ENCODE measurements at regions not wholly inside any gene's neighbourhood (a gene's known extent, or its start where the extent isn't known, plus 50 kb on each side); places are given as distances from the start of the nearest gene placed in this dataset.

GRCh38 chr2:120495586-120495985 lies 149.7 kb downstream of the INHBB start:
- no CpG with 5 or more reads among the region's 2 CpGs for WGBS (ENCODE audit: extremely low coverage, insufficient read length, low lambda C conversion rate)
- H4K91ac ChIP-seq (ENCODE audit: insufficient read length, low read depth, low read length): no peak overlapping the region
- H3K18ac ChIP-seq (ENCODE audit: insufficient read length, low read depth, low read length): no peak overlapping the region
- no peaks in the 10 kb centered on the region for H3K79me2 ChIP-seq (ENCODE audit: insufficient read depth, low read length)
- H4K8ac ChIP-seq (replicated peaks; ENCODE audit: insufficient read length, low read depth, low read length): no peak overlapping the region
- no peak overlapping the region for H3K4me2 ChIP-seq (ENCODE audit: insufficient read depth, insufficient read length, low read length)
- H3K9me3 ChIP-seq (ENCODE audit: control insufficient read depth, low read depth, low read length): no peaks in the 10 kb centered on the region
- H3K56ac ChIP-seq (ENCODE audit: insufficient read length, low read depth, low read length): no peak overlapping the region
- H3K36me3 Mint-ChIP-seq (ENCODE audit: insufficient read depth in 1 of 3, low read depth in 3 of 3): no peaks in the 10 kb centered on the region
- H3K27ac ChIP-seq (ENCODE audit: insufficient read length, low read depth, low read length): no peak overlapping the region
- H3T11ph ChIP-seq (ENCODE audit: low read length): no peak overlapping the region
- H3K4me3 Mint-ChIP-seq: no peak overlapping the region
- no peaks in the 10 kb centered on the region for H3K23me2 ChIP-seq (ENCODE audit: insufficient read length, low read depth, low read length, poor library complexity, severe bottlenecking)
- no peaks in the 10 kb centered on the region for H3K4me1 ChIP-seq (ENCODE audit: insufficient read depth, low read length)
- no peaks in the 10 kb centered on the region; the same call in 1 of the 2 replicates for H3K27me3 ChIP-seq (ENCODE audit: insufficient read depth, low read length)
- H3K9ac ChIP-seq (ENCODE audit: extremely low read depth, insufficient read length, low read length): no peak overlapping the region
- H2BK20ac ChIP-seq (ENCODE audit: low read depth, low read length, poor library complexity, severe bottlenecking): no peak overlapping the region
- no peaks in the 10 kb centered on the region; a peak in 1 of 5 replicates for H3K9me3 Mint-ChIP-seq
- no peak overlapping the region for H3K23ac ChIP-seq (ENCODE audit: insufficient read length, low read depth, low read length)
- H2AK5ac ChIP-seq (ENCODE audit: insufficient read length, low read length): no peak overlapping the region
- H2BK15ac ChIP-seq (ENCODE audit: low read depth, low read length): no peak overlapping the region
- H3K79me1 ChIP-seq (ENCODE audit: insufficient read depth, low read depth, low read length, poor library complexity, severe bottlenecking): no peaks in the 10 kb centered on the region
- no peak overlapping the region for H2BK5ac ChIP-seq (ENCODE audit: insufficient read length, low read length)
- no peak for DNase-seq
- no peak overlapping the region for H2BK12ac ChIP-seq (ENCODE audit: insufficient read length, low read depth, low read length)
- H3K14ac ChIP-seq (ENCODE audit: insufficient read depth, low read length): no peak overlapping the region
- H2AFZ ChIP-seq (ENCODE audit: low read length): no peak overlapping the region
- no peak overlapping the region for H2BK120ac ChIP-seq (ENCODE audit: low read depth, low read length, poor library complexity, severe bottlenecking)
- no peak overlapping the region for H3K27ac Mint-ChIP-seq
- no peak overlapping the region for H3K4ac ChIP-seq (ENCODE audit: low read depth, low read length)
- H3K27me3 Mint-ChIP-seq (ENCODE audit: low read depth): peaks cover 88% of the 10 kb centered on the region
- H3K4me1 Mint-ChIP-seq: peaks cover 0 to 3% of the 10 kb centered on the region in 2 experiments; a peak in 1 of 4 replicates
- no peak for TF ChIP-seq CTCF (conservative IDR thresholded peaks at IDR 0.05)
- H4K20me1 ChIP-seq (ENCODE audit: control insufficient read depth, insufficient read depth, insufficient read length): no peaks in the 10 kb centered on the region
- no peak overlapping the region for H4K5ac ChIP-seq (ENCODE audit: insufficient read length, low read depth, low read length)

Measured in H9 (cell line).